Activated T-helper 9 cell treated with anti-CD3 and anti-CD28 coated beads, Interleukin-2, amount 50 U/mL, for 16 hours (primary cell): ENCODE measurements at regions not wholly inside any gene's neighbourhood (a gene's known extent, or its start where the extent isn't known, plus 50 kb on each side); places are given as distances from the start of the nearest gene placed in this dataset.

Source experiments
- DNase-seq: peaks from one replicate; pipeline ENCODE4 v3.0.0-alpha.2; 2020; ENCODE audit warnings: low read depth

GRCh38 chr11:13104619-13105236 lies 95.6 kb downstream of the RASSF10 start:
- DNase-seq = no peak

DNA sequence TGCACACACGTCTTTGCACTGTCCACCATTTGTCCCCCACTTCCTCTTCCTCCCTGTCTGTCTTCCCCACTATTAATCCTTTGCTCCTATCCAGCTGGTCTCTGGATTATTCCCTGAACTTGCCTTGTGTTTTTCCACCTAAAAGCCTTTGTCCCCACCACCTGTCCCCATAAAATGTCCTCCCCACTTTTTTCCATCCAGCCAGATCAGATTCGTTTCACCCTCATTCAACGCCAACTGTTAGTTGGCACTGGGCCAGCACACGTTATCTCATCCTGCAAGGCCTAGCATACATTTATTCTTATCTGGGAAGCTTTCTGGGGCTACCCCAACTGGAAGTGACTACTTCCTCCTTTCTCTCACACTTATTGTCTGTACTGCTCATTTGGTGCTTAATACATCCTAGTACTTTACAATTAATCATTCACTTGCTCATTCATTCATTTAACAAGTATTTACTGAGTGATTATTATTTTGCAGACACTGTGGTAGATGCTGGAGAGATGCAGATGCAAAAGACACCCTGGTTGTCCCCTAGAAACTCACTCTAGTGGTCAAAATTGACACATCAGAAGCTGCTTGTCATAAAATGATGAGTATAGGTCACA lies 96.2 kb downstream of the RASSF10 start:
- DNase-seq = no peak

- no peak for DNase-seq
Observed at GRCh38 chr11:13107544-13108044, 98.5 kb downstream of the RASSF10 start.

DNA sequence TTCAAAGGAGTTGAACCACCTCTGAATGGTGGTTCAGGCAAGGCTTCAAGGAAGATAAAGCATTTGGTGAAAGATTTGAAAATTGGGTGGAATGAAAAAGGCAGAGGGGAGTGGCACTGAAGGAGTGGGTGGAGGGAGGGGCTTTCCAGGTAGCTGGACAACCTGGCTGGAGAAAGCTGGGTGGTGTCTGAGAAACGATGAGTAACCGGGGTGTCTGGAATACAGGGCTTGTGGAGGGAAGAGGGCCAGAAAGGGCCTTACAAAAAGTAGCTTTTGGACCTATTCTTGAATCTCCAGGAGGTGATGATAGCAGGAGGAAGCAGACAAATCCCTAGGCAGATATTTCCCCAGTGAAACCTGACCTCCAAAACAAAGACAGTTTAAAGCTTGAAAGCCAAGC lies 99.3 kb downstream of the RASSF10 start:
- no peak for DNase-seq

- no peak for DNase-seq
Observed at GRCh38 chr11:13109616-13110015, 100.5 kb downstream of the RASSF10 start.

GRCh38 chr11:13110145-13110544 lies 101.0 kb downstream of the RASSF10 start:
- DNase-seq = no peak

- DNase-seq = no peak
Observed at GRCh38 chr11:13110929-13111812, 102.1 kb downstream of the RASSF10 start.

DNA sequence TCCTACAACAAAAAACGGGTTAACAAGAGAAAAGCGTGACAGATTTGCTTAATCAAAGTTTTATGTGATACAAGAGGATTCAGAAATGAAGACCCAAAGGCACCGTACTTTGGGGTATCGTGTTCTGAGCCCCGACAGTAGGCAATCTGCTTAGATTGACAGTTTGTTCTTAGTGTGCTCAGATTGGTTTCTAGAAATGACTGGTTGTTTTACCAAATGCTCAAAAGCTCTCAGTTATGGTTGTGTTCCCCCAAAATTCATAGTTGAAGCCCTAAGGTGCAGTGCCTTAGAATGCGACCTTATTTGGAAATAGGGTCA lies 102.7 kb downstream of the RASSF10 start:
- DNase-seq = no peak

- DNase-seq = no peak
Observed at GRCh38 chr11:13114566-13115379, 105.7 kb downstream of the RASSF10 start.

DNA sequence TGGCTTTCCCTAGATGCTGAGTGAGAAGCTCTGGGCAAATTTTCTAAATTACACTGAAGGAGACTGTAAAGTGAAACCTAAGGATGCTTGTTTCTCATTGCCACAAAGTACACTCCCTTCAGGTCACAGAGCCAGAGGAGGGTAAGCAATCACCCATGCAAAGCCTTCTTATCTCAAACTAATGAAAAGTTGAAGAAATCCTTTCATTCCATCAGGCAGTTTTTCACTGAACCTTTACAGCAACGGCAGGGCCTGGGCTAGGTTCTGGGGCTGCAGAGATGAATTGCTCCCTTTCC lies 106.2 kb downstream of the RASSF10 start:
- DNase-seq = no peak

DNA sequence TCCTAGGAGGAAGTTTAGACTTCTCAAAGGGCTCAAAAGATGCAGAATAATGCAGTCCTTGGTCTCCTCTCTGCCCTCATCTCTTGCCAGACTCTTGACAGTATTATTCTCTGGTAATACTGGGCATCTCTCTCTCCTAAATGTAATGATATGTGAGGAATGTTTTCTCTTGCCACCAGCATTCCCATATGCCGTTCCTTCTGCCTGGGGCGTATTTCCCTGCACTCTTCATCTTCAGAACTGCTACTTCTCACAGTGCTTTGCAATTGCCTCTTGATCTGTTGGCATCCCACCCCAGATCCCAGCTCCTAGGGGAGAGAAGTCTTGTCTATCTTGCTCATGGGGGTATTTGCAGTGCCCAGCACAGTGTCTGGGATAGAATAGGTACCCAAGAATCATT lies 107.4 kb downstream of the RASSF10 start:
- no peak for DNase-seq

DNA sequence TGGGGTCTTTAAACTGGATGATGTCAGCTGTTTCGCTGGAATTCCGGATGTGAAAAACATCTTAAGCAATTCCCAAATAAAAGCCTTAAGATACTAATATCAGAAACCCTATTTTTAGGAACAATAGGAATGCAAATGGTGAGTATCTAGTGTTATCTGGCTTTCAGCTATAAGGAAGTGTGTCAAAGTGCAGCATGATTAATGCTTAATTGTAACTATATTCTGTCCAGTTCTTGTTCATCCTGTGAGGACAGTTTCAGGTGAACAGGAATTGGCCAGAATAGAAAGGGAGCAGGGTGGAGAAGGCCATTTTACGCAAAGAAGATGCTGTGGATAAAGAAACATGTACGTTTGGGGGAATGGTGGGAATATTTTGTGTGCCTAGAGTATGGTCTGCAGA lies 108.2 kb downstream of the RASSF10 start:
- DNase-seq = no peak

GRCh38 chr11:13118194-13118593 lies 109.1 kb downstream of the RASSF10 start:
- DNase-seq = no peak

DNA sequence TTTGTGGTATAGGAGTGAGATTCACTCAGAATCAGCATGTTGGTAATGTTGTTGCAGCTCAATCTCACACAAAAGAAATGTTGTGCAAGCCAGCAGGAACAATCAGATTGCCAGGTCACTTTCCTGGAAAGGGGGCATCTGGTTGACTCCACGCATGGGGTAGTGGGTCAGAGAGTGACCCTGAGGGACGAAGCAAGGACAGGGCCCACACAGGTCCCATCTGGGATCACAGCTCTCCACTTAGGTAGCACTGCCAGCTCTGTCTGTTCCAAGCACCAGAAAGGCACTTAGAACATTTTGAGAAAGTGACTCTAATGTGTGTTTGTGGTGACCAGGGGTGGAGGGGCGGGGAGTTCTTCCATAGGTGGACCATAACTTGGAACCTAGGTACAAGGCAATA lies 109.5 kb downstream of the RASSF10 start:
- DNase-seq = no peak

GRCh38 chr11:13119361-13119760 lies 110.2 kb downstream of the RASSF10 start:
- DNase-seq = no peak

GRCh38 chr11:13119941-13120520 lies 110.9 kb downstream of the RASSF10 start:
- DNase-seq = no peak

GRCh38 chr11:13120691-13121090 lies 111.6 kb downstream of the RASSF10 start:
- DNase-seq = no peak

DNA sequence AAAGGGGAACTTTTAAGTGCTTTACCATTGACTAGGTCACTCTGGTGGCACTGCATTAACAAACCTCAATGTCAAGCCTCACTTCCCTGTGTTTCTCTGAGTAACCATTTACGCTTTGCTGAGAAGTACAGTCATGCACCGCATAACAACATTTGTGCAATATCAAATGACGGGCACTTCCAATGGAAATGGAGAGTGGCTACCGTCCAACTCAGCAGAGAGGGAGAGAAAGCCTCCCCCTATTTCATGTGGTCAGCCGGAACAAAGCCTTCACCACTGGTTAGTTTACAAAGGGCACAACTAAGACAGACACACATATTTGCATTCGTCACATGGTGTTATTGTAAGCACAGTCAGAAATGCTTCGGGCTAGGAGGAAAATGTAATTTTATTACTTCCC lies 117.3 kb downstream of the RASSF10 start:
- DNase-seq = no peak

- no peak for DNase-seq
Observed at GRCh38 chr11:13127161-13127560, 118.0 kb downstream of the RASSF10 start.

DNA sequence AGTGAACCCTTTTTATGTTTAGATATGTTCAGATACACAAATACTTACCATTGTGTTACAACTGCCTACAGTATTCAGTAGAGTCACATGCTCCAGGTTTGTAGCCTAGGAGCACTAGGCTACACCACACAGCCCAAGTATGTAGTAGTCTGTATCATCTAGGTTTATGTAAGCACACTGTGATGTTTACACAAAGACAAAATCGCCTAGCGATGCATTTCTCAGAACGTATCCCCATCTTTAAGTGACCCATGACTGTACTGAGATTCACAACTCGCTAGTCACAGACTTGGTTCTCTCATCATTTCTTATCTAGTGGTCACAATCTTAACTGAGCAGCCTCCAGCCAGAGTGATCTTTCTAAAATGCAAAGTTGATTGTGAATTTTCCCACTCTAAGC lies 119.2 kb downstream of the RASSF10 start:
- DNase-seq = no peak

DNA sequence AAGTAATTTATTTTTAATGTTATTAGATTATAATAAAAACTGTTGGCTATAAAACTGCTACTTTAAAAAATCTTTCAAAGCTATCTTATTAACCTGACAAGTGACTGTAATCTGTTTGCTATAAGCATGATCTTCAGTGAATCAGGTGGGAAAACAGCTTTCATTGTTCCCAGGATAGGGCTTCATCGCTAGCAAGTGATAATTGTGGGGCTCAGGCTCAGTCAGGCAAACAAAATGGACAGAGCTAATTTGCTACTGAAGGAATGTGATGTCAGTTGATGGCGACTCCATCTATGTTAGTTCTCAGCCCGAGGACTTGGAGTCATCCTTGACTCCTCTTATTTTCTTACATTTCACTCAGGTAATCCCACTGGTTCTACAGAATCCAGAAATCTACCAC lies 125.0 kb downstream of the RASSF10 start:
- DNase-seq = no peak

DNA sequence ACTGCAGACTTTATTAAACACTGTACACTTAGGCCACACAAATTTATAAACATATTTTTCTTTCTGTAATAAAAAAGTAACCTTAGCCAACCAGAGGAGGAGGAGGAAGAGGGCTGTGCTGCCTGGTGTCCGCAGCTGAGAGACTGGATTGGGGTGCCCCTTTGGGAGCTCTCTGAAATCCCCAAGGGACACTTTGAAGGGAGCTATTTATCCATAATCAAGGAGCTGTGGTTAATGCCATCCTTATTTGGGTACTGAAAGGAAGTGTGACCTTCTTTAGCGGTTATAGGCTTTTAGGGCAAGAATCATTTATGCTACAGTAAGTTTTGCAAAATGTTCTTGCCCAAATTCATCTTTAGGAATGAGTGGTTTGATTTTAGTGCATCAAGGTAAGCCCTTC lies 125.8 kb downstream of the RASSF10 start:
- DNase-seq = no peak
